Tibial nerve (tissue), 4 donors: ENCODE measurements at regions not wholly inside any gene's neighbourhood (a gene's known extent, or its start where the extent isn't known, plus 50 kb on each side); places are given as distances from the start of the nearest gene placed in this dataset.

Experiments used
- CTCF ChIP-seq, 5 experiments: fragments of 200-600 bp in 3 of 5; fragments of 450-650 bp in 2 of 5; sonication (generic) in 3 of 5; IDR thresholded peaks; one replicate each; pipeline ENCODE4 v1.5.1; 2016 to 2019; ENCODE audit warnings: antibody characterized with exemption in 5 of 5, mild to moderate bottlenecking in 3 of 5, moderate library complexity in 2 of 5
- EP300 ChIP-seq, 2 donors: sonication (generic); formaldehyde crosslinking; IDR thresholded peaks; one replicate each; pipeline ENCODE4 v1.6.1; 2017; ENCODE audit warnings: antibody characterized with exemption in 2 of 2, mild to moderate bottlenecking in 1 of 2

- TF ChIP-seq CTCF (IDR thresholded peaks at IDR 0.05) (no peak), EP300 (IDR thresholded peaks at IDR 0.05) (no peak)
Observed at GRCh38 chr11:69241844-69242243, 52.1 kb upstream of the MYEOV start.
